GM13976 (cell line): ENCODE measurements at regions not wholly inside any gene's neighbourhood (a gene's known extent, or its start where the extent isn't known, plus 50 kb on each side); places are given as distances from the start of the nearest gene placed in this dataset.

ENCODE experiments used
- DNase-seq: peaks from one replicate; pipeline ENCODE4 v3.0.0; 2012; ENCODE audit warnings: low spot score
- CTCF ChIP-seq: IDR thresholded peaks from 2 replicates; pipeline ENCODE4 v1.5.1; 2012; ENCODE audit warnings: borderline replicate concordance, mild to moderate bottlenecking; ENCODE audit not compliant: insufficient read depth; ENCODE audit errors: extremely low read depth, missing control alignments, control extremely low read depth
- in situ Hi-C: fragments of 300-500 bp; cut with MboI; formaldehyde crosslinking; loops from one replicate; pipeline ENCODE4 v1.12.0; 2022; ENCODE audit warnings: low sequenced_read_pairs, mixed read lengths, inconsistent platforms; ENCODE audit not compliant: unreplicated experiment

- no peak for TF ChIP-seq CTCF
- no peak for DNase-seq
- in situ Hi-C loops = loop anchor here (25.0 kb wide), 1 partner anchor 324 kb away; no protein-coding TSS in a partner anchor
Measured at GRCh38 chr6:133187657-133188453, 53.3 kb upstream of the EYA4 start.

GRCh38 chr6:133190912-133191311 lies 50.2 kb upstream of the EYA4 start:
- in situ Hi-C loops = loop anchor here (25.0 kb wide), 1 partner anchor 321 kb away; no protein-coding TSS in a partner anchor
- TF ChIP-seq CTCF = no peak
- no peak for DNase-seq

DNA sequence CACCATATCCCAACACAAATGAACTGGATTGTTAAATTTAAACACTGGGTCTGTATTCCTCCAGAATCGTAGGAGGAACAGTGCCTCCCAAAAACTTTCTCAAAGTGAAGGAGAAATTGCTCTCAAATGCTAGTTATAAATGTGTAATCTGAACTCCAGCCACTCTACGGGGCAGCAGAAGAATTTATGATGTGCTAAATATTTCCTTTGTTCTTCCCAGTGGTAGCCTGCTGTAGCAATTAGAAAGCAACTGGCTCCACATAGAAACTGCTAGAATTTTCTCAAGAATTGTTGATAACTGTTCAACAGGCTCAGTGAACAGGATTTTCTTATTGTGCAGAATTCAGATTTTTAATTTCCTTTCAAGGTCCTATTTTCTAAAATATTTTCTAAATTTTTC lies 49.8 kb upstream of the EYA4 start:
- in situ Hi-C loops = loop anchor here (25.0 kb wide), 1 partner anchor 321 kb away; no protein-coding TSS in a partner anchor
- no peak for DNase-seq
- TF ChIP-seq CTCF = no peak
